SKM-1 treated with dmso at 0.1 percent for 144 hours (cell line): ENCODE measurements at regions not wholly inside any gene's neighbourhood (a gene's known extent, or its start where the extent isn't known, plus 50 kb on each side); places are given as distances from the start of the nearest gene placed in this dataset.
"Not testable (repeated sequence)": the region's sequence is repeated elsewhere in the genome, so short reads cannot be mapped to it uniquely, and the experiment has no call there.

Source experiments
- DNase-seq: peaks from one replicate; lab custom pipeline; 2025; ENCODE audit not compliant: unreplicated experiment; lab: John Stamatoyannopoulos, UW

GRCh38 chr3:16768014-16768413 is 116.7 kb upstream of the PLCL2 start:
- no peak for DNase-seq

GRCh38 chr3:16768956-16769355 is 115.8 kb upstream of the PLCL2 start:
- no peak for DNase-seq

GRCh38 chr3:16769525-16769924 is 115.2 kb upstream of the PLCL2 start:
- no peak for DNase-seq

DNA sequence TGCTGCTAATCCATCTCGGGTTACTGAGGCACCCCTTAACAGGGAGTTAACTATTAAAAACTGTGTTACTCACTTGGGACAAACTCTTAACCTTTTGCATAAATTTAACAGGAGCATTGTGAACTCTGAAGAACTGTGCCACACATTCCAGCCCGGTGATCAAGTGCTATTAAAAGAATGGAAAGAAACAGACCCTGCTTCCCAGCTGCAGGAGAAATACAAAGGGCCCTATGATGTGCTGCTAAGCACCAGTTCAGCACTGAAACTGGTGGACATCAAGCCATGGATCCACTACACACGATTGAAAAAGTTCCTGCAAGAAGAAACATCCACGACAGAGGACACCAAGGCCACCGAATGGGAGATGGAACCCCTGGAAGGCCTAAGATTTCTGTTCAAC is 114.7 kb upstream of the PLCL2 start:
- no peak for DNase-seq

DNA sequence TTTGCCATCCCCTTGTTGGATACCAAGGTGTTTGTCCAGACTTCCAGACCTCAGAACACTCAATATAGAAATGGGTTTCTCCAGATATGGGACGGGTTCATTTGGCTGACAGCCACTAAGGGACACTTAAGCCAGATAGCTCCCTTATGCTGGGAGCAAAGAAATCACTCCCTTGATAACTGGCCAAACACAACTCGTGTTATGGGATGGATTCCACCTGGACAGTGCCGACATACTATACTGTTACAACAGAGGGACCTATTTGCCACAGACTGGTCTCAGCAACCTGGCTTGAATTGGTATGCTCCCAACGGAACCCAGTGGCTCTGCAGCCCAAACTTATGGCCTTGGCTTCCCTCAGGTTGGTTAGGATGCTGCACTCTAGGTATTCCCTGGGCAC is 114.0 kb upstream of the PLCL2 start:
- no peak for DNase-seq

DNA sequence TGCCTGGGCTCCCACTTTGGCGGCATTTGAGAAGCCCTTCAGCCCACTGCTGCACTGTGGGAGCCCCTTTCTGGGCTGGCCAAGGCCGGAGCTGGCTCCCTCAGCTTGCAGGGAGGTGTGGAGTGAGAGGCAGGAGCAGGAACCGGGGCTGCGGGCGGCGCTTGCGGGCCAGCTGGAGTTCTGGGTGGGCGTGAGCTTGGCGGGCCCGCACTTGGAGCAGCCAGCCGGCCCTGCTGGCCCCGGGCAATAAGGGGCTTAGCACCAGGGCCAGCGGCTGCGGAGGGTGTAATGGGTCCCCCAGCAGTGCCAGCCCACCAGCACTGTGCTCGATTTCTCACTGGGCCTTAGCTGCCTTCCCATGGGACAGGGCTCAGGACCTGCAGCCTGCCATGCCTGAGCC is 111.2 kb upstream of the PLCL2 start:
- DNase-seq: not testable (repeated sequence)

GRCh38 chr3:16774536-16774935 is 110.2 kb upstream of the PLCL2 start:
- DNase-seq: not testable (repeated sequence)

GRCh38 chr3:16784973-16785372 is 99.8 kb upstream of the PLCL2 start:
- DNase-seq: no peak

DNA sequence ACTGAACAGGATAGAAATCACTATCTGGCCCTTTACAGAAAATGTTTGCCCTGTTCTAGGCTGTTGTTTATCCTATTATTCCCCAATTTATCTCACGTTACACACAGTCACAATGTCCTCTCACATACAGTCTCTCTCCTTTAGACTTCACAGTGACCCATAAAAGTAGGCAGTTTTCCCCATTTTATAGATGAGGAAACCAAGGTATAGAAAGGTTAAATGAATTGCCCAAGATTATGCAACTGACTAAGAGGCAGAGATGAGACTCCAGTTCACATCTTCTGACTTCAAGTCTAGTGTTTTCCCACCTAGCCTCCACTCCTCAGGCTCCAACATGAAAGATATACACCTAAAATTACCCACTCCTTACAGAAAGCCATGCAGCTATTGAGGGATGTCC is 99.3 kb upstream of the PLCL2 start:
- no peak for DNase-seq

DNA sequence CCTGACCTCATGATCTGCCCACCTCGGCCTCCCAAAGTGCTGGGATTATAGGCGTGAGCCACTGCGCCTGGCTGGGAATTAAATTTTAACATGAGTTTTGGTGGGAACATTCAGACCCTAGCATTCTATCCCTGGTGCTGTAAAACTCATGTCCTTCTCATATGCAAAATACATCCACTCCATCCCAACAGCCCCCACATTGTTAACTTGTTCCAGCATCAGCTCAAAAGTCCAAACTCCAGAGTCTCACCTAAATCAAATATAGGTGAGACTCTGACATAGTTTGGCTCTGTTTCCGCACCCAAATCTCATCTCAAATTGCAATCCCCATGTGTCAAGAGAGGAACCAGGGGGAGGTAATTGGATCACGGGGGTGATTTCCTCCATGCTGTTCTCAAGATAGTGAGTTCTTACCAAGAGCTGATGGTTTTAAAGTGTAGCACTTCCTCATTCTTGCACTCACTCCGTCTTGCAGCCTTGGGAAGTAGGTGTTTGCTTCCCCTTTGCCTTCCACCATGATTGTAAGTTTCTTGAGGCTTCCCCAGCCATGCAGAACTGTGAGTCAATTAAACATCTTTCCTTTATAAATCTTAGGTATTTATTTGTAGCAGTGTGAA is 96.2 kb upstream of the PLCL2 start:
- DNase-seq: peak; percentile 88

DNA sequence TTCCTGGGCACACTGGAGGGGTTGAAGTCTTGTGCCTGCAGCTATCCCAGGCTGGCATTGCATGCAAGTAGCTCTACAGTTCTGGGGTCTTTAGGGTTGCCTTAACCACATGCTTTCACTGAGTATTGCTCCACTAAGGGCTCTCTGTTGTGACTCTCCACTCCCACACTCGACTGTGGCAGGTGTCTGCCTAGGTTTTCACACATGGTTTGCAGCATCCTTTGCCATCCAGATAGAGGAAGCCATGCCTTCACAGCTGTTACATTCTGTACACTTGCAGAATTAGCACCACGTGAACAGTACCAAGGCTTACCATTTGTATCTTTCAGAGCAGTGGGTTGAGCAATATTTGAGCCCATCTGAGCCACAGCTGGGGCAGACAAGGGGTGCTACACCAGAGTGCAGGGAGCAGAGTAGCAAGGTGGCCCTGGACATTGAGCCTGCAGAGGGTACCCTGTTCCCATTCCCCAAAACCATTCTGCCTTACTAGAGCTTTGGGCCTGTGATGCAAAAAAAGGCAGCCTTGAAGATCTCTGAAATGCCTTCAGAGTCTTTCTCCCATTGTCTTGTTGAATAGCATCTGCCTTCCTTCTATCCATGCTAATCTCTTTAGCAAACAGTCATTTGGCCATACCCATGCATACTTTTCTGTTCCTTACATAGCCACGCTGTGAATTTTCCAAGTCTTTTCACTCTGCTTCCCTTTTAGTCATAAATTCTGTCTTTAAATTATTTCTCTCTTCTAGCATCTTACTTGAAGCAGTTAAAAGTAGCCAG is 95.2 kb upstream of the PLCL2 start:
- no peak for DNase-seq

- DNase-seq: no peak
Observed at GRCh38 chr3:16790432-16791400, 94.0 kb upstream of the PLCL2 start.

- DNase-seq: no peak
Observed at GRCh38 chr3:16793321-16793720, 91.4 kb upstream of the PLCL2 start.

GRCh38 chr3:16794257-16794656 is 90.5 kb upstream of the PLCL2 start:
- DNase-seq: no peak

DNA sequence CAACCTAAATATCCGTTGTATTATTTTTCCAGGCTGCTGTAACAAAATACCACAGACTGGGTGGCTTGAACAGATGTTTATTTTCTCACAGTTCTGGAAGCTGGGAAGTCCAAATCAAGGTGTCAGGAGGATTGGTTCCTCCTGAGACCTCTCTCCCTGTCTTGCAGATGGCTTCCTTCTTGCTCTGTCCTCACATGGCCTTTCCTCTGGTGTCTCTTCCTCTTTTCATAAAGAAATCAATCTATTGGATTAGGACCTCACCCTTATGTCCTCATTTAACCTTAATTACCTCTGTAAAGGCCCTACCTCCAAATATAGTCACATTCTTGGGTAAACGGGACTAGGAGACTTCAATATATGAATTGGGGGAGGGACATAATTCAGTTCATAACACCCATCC is 89.2 kb upstream of the PLCL2 start:
- DNase-seq: peak; percentile 81

DNA sequence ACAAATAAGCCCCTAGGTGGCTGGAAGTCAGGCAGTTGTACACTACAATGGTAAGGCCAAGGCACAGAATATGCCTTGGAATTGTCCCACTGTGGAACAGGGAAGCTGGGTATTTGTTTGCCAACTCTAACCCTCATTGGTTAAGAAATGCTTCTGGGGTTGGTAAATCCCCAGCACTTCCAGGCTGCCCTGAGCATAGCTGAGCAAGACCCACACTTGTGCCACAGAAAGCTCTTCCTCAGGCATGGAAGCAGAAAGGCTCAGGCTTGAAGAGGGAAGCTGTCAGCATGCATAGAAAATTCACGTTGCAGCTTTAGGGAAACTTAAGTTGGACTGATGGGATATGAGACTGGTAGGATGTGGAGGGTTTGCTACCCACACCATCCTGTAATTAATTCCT is 86.9 kb upstream of the PLCL2 start:
- no peak for DNase-seq

DNA sequence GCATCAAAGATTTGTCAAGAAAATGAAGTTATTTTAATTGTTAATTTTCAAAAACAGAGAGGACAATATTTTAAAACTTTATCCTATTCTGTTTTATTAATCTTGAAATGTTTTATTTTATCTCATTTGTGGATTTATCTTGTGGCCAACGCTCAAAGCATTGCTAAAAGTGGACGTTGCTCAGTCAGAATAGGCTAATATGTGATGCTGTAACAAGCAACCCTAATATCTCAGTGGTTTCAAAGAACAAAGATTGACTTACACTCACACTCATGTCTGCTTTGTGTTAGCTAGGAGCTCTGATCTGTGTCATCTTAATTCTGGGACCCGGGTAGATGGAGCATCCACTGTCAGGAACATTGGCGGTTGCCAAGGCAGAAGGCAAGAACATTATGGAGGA is 86.0 kb upstream of the PLCL2 start:
- no peak for DNase-seq

DNA sequence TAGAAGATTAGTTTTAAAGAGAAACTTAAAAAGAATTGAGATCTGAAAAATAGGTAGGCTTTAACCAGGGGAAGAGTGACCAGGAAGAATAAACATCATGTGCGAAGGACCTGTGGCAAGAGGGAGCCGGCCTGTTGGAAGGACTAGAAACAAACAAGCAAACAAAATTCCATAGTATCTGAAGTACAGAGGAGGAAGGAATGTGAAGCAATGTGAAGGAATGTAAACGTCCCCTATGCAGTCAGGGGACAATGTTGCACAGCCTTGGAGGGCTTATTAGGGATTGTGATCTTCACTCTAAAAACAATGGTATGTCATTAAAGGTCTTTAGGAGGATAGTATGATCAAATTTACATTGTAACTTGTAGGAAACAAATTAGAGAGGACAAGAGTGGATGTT is 84.4 kb upstream of the PLCL2 start:
- no peak for DNase-seq

DNA sequence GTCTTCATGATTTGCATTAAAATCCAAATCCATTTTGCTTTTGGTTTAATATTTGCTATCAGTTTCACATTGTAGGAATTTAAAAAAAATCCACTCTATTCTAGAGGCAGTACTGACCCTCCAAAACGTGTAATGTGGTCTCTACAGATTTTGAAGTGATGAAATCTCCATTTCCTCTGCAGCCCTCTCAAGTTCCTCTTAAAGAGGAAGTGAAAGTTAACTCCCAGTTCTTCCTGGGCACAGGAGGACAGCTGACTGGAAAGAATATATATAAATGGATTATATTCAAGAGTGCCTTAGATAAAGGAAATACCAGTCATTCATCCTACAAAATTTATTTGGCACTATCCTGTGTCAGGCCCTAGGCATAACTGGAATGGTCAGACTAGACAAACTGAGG is 83.5 kb upstream of the PLCL2 start:
- DNase-seq: peak; percentile 89

GRCh38 chr3:16801698-16802097 is 83.1 kb upstream of the PLCL2 start:
- no peak for DNase-seq

DNA sequence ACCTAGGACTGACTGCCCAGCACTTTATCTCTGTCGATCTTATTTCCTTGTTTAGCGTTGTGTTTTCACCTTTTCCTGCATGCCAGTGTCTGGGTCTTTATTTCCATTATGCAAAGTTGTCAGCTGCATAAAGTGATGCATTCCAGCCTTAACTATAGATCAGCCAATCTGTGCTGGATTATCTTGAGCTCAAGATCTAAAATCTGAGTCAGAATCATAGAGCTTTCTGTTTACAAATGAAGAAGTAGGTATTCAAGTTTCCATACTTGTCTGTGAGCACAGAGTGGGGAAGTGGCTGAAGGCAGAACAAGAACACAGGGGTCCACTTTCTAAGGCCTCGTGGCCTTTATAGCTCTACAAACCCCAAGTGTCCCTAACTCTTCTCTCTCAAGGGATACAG is 82.4 kb upstream of the PLCL2 start:
- peak; percentile 39 for DNase-seq

GRCh38 chr3:16803019-16803418 is 81.7 kb upstream of the PLCL2 start:
- no peak for DNase-seq
